ENCODE measurements at regions not wholly inside any gene's neighbourhood (a gene's known extent, or its start where the extent isn't known, plus 50 kb on each side); places are given as distances from the start of the nearest gene placed in this dataset.

DNA sequence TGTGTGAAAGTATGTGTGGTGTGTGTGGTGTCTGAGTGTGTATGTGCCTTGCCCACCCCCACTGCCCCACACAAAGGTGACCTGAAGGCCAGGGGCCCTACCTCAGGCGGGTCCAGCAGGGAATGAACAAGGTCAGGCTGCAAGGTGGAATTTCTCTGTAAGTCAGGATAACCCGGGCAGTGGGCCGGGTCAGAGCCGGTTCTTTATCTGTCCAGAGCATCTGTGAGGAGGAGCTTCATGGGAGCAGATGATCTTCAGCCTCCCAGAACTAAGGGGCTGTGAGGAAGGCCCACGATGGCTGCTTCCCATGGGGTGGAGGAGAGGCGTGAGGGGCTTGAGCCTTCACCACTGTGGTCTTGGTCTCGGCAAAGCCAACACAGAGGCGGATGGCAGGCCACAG is 150.3 kb downstream of the TFCP2L1 start:
- TF ChIP-seq, protein P1, sequence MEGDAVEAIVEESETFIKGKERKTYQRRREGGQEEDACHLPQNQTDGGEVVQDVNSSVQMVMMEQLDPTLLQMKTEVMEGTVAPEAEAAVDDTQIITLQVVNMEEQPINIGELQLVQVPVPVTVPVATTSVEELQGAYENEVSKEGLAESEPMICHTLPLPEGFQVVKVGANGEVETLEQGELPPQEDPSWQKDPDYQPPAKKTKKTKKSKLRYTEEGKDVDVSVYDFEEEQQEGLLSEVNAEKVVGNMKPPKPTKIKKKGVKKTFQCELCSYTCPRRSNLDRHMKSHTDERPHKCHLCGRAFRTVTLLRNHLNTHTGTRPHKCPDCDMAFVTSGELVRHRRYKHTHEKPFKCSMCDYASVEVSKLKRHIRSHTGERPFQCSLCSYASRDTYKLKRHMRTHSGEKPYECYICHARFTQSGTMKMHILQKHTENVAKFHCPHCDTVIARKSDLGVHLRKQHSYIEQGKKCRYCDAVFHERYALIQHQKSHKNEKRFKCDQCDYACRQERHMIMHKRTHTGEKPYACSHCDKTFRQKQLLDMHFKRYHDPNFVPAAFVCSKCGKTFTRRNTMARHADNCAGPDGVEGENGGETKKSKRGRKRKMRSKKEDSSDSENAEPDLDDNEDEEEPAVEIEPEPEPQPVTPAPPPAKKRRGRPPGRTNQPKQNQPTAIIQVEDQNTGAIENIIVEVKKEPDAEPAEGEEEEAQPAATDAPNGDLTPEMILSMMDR (IDR thresholded peaks at IDR 0.05; ENCODE audit: poor library complexity), result no peak
- TF ChIP-seq EZH2phosphoT487 (IDR thresholded peaks at IDR 0.05; ENCODE audit: low read depth, severe bottlenecking, unreplicated experiment) (no peak), EZH2 (IDR thresholded peaks at IDR 0.05; ENCODE audit: borderline replicate concordance) (no peak)
